HCT116 (cell line): ENCODE measurements at regions not wholly inside any gene's neighbourhood (a gene's known extent, or its start where the extent isn't known, plus 50 kb on each side); places are given as distances from the start of the nearest gene placed in this dataset.
A peak's percentile ranks its signal among the peaks of the same experiment; 100 is the strongest.

Experiments used
- ATAC-seq: fragments of 200-7000 bp; cut with Tn5 transposase; 2 replicates; pipeline ENCODE4 v1.9.1; 2020; ENCODE audit warnings: mild to moderate bottlenecking, moderate library complexity
- BruUV-seq: library from RNA; stranded (reverse); fragments of 400-500 nt; replicated peaks from 2 replicates; lab custom pipeline; 2021; lab: Mats Ljungman, UMichigan
- CTCF ChIA-PET: fragments of 300-600 bp; sonication (Branson Sonifier 250); formaldehyde crosslinking; loops from one replicate; lab custom pipeline; 2021; ENCODE audit warnings: antibody characterized with exemption; lab: Charles Lee
- POLR2A ChIA-PET: fragments of 300-600, 350-600 bp; sonication (Branson Sonifier 250); formaldehyde crosslinking; loops from one replicate; lab custom pipeline; 2021; ENCODE audit warnings: antibody characterized with exemption; lab: Charles Lee
- RAD21 ChIA-PET, 2 experiments: fragments of 300-600 bp; sonication (Branson Sonifier 250); formaldehyde crosslinking; loops; one replicate each; lab custom pipeline; 2023; ENCODE audit warnings: low total read pairs in 2 of 2; ENCODE audit not compliant: uncharacterized antibody in 2 of 2, unreplicated experiment in 2 of 2, low non-redundant PET in 1 of 2; lab: Charles Lee
- DNase-seq: peaks from one replicate; pipeline ENCODE4 v3.0.0-alpha.2; 2010; ENCODE audit warnings: low read depth, low spot score
- H2AFZ ChIP-seq: fragments of 200-600 bp; shearing (Covaris generic), sonication (generic); 2 replicates; pipeline ENCODE4 v1.6.1; 2017; ENCODE audit warnings: low read depth, mixed run types, mixed read lengths, antibody characterized with exemption, low read length; ENCODE audit not compliant: poor library complexity, severe bottlenecking
- H3K27ac ChIP-seq: 2 replicates; pipeline ENCODE4 v1.5.1; 2012; ENCODE audit warnings: low read depth, low read length
- H3K27me3 ChIP-seq: fragments of 200-600 bp; sonication (generic); 2 replicates; pipeline ENCODE4 v1.6.1; 2016; ENCODE audit warnings: mixed run types, low read length, mixed read lengths; ENCODE audit not compliant: insufficient read depth
- H3K36me3 ChIP-seq, 2 experiments: fragments of 200-500 bp in 1 of 2; fragments of 200-600 bp in 1 of 2; sonication (Bioruptor generic) in 1 of 2; sonication (generic) in 1 of 2; 2 replicates each; pipeline versions ENCODE4 v1.5.1 to v1.6.1; 2014 to 2016; ENCODE audit warnings: low read length in 2 of 2, inconsistent platforms in 1 of 2, mixed read lengths in 1 of 2, mixed run types in 1 of 2; ENCODE audit not compliant: insufficient read depth in 2 of 2, control insufficient read depth in 1 of 2
- H3K4me1 ChIP-seq, 2 experiments: fragments of 200-600 bp in 1 of 2; sonication (generic) in 1 of 2; 2 replicates each; pipeline versions ENCODE4 v1.5.1 to v1.6.1; 2012 to 2017; ENCODE audit warnings: low read length in 2 of 2, inconsistent platforms in 1 of 2, mild to moderate bottlenecking in 1 of 2, mixed read lengths in 1 of 2, mixed run types in 1 of 2, moderate library complexity in 1 of 2; ENCODE audit not compliant: insufficient read depth in 2 of 2, control insufficient read depth in 1 of 2
- H3K4me2 ChIP-seq: fragments of 200-600 bp; sonication (generic); 2 replicates; pipeline ENCODE4 v1.6.1; 2017; ENCODE audit warnings: mixed run types, low read length, mixed read lengths
- H3K4me3 ChIP-seq, 2 experiments: fragments of 200-600 bp in 1 of 2; sonication (generic) in 1 of 2; replicated peaks in 1 of 2; 2 replicates each; pipeline ENCODE4 v1.5.1; 2011 to 2016; ENCODE audit warnings: low read length in 2 of 2, control low read depth in 1 of 2, low read depth in 1 of 2, mild to moderate bottlenecking in 1 of 2, mixed read lengths in 1 of 2, mixed run types in 1 of 2
- H3K79me2 ChIP-seq: fragments of 200-600 bp; sonication (generic); 2 replicates; pipeline ENCODE4 v1.6.1; 2017; ENCODE audit warnings: mild to moderate bottlenecking, mixed run types, low read length, moderate library complexity, mixed read lengths; ENCODE audit not compliant: insufficient read depth
- H3K9ac ChIP-seq: fragments of 200-600 bp; sonication (generic); 2 replicates; pipeline ENCODE4 v1.6.1; 2016; ENCODE audit warnings: low read length, mixed read lengths
- H3K9me2 ChIP-seq: fragments of 200-600 bp; sonication (generic), shearing (Covaris generic); 2 replicates; pipeline ENCODE4 v1.6.1; 2017; ENCODE audit warnings: mixed run types, mild to moderate bottlenecking, moderate library complexity; ENCODE audit not compliant: insufficient read depth
- H3K9me3 ChIP-seq, 2 experiments: fragments of 200-500 bp in 1 of 2; fragments of 200-600 bp in 1 of 2; sonication (Bioruptor generic) in 1 of 2; sonication (generic) in 1 of 2; 2 replicates each; pipeline ENCODE4 v1.6.1; 2014 to 2017; ENCODE audit warnings: low read length in 2 of 2, mixed read lengths in 2 of 2, inconsistent platforms in 1 of 2, low read depth in 1 of 2, mild to moderate bottlenecking in 1 of 2, mixed run types in 1 of 2, moderate library complexity in 1 of 2; ENCODE audit not compliant: control insufficient read depth in 1 of 2, insufficient read depth in 1 of 2
- H4K20me1 ChIP-seq: fragments of 200-600 bp; sonication (generic), shearing (Covaris generic); 2 replicates; pipeline ENCODE4 v1.6.1; 2017; ENCODE audit warnings: mixed run types, mild to moderate bottlenecking, moderate library complexity; ENCODE audit not compliant: insufficient read depth
- ATF3 ChIP-seq: IDR thresholded peaks from 2 replicates; pipeline ENCODE4 v1.6.1; 2012
- CTCF ChIP-seq, 3 experiments: fragments of 200-600 bp in 1 of 3; sonication (generic) in 1 of 3; IDR thresholded peaks in 2 of 3; conservative IDR thresholded peaks in 1 of 3; 2 replicates each; pipeline ENCODE4 v1.5.1; 2012 to 2017; ENCODE audit warnings: low read depth in 2 of 3, low read length in 2 of 3, antibody characterized with exemption in 1 of 3, borderline replicate concordance in 1 of 3, control low read depth in 1 of 3, mild to moderate bottlenecking in 1 of 3, mixed read lengths in 1 of 3, mixed run types in 1 of 3, moderate library complexity in 1 of 3; ENCODE audit not compliant: insufficient read depth in 1 of 3
- EGR1 ChIP-seq: IDR thresholded peaks from 2 replicates; pipeline ENCODE4 v1.6.1; 2012; ENCODE audit warnings: low read depth
- RAD21 ChIP-seq: IDR thresholded peaks from 2 replicates; pipeline ENCODE4 v1.6.1; 2012; ENCODE audit warnings: low read depth, mild to moderate bottlenecking
- ZFX ChIP-seq: fragments of 450-650 bp; IDR thresholded peaks from 2 replicates; pipeline ENCODE4 v1.6.1; 2017
- intact Hi-C: fragments of 100-400 bp; cut with micrococcal nuclease; formaldehyde crosslinking; loops from 2 replicates; pipeline ENCODE4 v1.10.0; 2022

GRCh38 chr5:24110004-24110615, 534.7 kb downstream of the CDH10 start:
- H3K36me3 ChIP-seq, result no peaks in the 10 kb centered on the region; a peak in 1 of 4 replicates
- 0 out of 6 replicates have a peak, but pooled peaks of 2 of the 3 experiments have one; percentile 2 to 13 for TF ChIP-seq CTCF (IDR thresholded peaks at IDR 0.05 in 2 of 3, conservative IDR thresholded peaks at IDR 0.05 in 1 of 3; ENCODE audit: borderline replicate concordance in 1 of 3, insufficient read depth in 1 of 3, low read depth in 2 of 3, low read length in 2 of 3)
- no peak for TF ChIP-seq ATF3
- TF ChIP-seq ZFX, result no peak
- no peaks in the 10 kb centered on the region for H3K9me2 ChIP-seq
- H3K9ac ChIP-seq, result no peak overlapping the region
- RAD21 ChIA-PET, result no interaction called here
- no peak for DNase-seq
- intact Hi-C loops, result no loop called here
- no peak overlapping the region for H2AFZ ChIP-seq
- no peaks in the 10 kb centered on the region for H3K4me1 ChIP-seq
- BruUV-seq, result no TSS peak
- CTCF ChIA-PET, result no interaction called here
- H3K27me3 ChIP-seq, result no peaks in the 10 kb centered on the region
- no peak overlapping the region for H3K4me2 ChIP-seq
- H3K9me3 ChIP-seq, result peaks cover 4 to 10% of the 10 kb centered on the region in 2 experiments; a peak in 3 of 4 replicates
- no peak for ATAC-seq
- H4K20me1 ChIP-seq, result no peaks in the 10 kb centered on the region
- POLR2A ChIA-PET, result no interaction called here
- H3K27ac ChIP-seq, result no peak overlapping the region
- H3K4me3 ChIP-seq, result no peak overlapping the region
- H3K79me2 ChIP-seq, result no peaks in the 10 kb centered on the region

- H3K27me3 ChIP-seq, result no peaks in the 10 kb centered on the region
- ATAC-seq (no peak), DNase-seq (no peak)
- H3K9ac ChIP-seq, result no peak overlapping the region
- ChIA-PET POLR2A (no interaction called here), RAD21 (no interaction called here)
- H3K4me3 ChIP-seq, result no peak overlapping the region
- H3K36me3 ChIP-seq, result no peaks in the 10 kb centered on the region; a peak in 1 of 4 replicates
- H2AFZ ChIP-seq, result no peak overlapping the region
- H3K4me1 ChIP-seq, result no peaks in the 10 kb centered on the region
- intact Hi-C loops, result no loop called here
- H3K79me2 ChIP-seq, result no peaks in the 10 kb centered on the region
- no peak for TF ChIP-seq EGR1
- TF ChIP-seq RAD21, result no peak
- TF ChIP-seq, all 23 proteins: peak for 0
- Histone ChIP-seq H3K9me3 (peaks cover 4 to 6% of the 10 kb centered on the region in 2 experiments; a peak in 2 of 4 replicates), H3K9me2 (no peaks in the 10 kb centered on the region), H3K4me2 (no peak overlapping the region), H3K27ac (no peak overlapping the region), H4K20me1 (no peaks in the 10 kb centered on the region)
- BruUV-seq, result no TSS peak
- CTCF ChIA-PET, result no interaction called here
Observed at GRCh38 chr5:24112420-24112819, 532.4 kb downstream of the CDH10 start.
